Activated CD8-positive, alpha-beta memory T cell treated with anti-CD3 and anti-CD28 coated beads for 24 hours (primary cell): ENCODE measurements at regions not wholly inside any gene's neighbourhood (a gene's known extent, or its start where the extent isn't known, plus 50 kb on each side); places are given as distances from the start of the nearest gene placed in this dataset.
"Not testable (repeated sequence)": the region's sequence is repeated elsewhere in the genome, so short reads cannot be mapped to it uniquely, and the experiment has no call there.

Experiments used
- DNase-seq: peaks from one replicate; pipeline ENCODE4 v3.0.0-alpha.2; 2020

DNA sequence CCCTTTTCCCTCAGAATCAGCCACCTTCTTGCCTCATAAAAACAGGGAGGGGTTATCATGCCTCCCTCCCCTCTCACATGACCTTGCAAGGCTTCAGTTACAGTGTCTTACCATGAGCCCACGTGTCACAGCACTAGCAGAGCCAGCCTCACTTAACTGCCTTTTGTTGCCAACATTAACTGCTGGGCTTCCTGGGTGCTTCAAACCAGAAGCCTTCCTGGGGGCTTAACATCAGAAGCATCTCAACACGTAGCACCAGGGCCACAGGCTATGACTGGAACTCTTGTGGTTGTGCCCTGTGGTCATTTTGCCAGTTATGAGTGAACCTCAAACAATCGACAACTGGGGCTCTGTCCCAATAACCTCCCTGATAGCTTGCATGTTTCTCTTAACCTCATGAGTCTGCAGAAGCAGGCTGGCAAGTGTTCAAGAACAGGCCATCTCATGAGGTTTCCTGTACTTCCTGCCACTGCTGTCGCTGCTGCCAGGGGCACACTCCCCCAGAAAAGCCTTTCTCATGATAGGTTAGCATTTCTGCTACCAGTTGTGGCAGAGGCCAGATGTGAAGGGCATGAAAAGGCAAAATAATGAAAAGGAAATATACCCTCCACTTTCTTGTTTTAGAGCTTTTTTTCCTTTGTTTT is 132.2 kb downstream of the GLUL start:
- peak; percentile 75 for DNase-seq

- no peak for DNase-seq
These were observed 134.1 kb downstream of the GLUL start for GRCh38 chr1:182257369-182258063.

- no peak for DNase-seq
These were observed 134.7 kb downstream of the GLUL start for GRCh38 chr1:182256931-182257330.

- DNase-seq = no peak
These were observed 136.1 kb downstream of the GLUL start for GRCh38 chr1:182255494-182255893.

- no peak for DNase-seq
These were observed 138.2 kb downstream of the GLUL start for GRCh38 chr1:182253319-182253860.

- no peak for DNase-seq
These were observed 140.0 kb downstream of the GLUL start for GRCh38 chr1:182251561-182251960.

DNA sequence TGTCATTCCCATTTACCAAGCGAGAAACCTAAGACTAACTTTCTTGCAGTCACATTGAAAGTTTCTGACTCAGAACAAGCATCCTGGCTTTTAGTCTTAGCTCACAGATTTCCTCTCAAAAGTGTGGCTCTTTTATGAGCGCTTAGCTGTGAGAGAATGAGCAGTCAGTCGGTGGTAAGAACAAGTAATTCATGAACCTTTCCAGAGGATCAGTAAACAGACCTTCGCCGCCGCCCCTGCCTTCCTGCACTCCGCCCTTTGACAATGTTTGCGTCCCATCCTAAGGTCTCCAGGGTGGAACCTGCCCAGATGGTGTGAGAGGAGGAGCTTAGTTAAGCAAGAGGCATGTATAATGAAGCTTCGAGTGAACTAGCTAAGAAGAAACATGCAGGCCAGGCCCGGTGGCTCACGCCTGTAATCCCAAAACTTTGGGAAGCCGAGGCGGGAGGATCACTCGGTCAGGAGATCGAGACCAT is 142.4 kb downstream of the GLUL start:
- DNase-seq = no peak

DNA sequence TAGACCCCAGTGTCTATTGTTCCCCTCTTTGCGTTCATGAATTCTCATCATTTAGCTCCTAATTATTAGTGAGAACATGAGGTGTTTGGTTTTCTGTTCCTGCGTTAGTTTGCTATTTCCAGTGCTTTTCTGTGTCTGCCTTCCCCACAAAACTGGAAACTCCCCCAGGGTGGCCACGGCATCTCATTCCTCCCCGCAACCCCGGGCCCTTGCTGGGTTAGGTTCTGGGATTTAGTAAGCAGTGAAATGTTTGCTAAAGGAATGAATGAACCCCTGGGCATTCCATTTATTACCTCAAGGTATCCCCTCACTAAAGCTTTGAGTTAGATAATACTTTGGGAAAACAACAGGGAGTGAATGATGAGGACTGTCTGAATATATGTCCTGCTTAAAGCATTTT is 142.9 kb downstream of the GLUL start:
- DNase-seq = no peak

DNA sequence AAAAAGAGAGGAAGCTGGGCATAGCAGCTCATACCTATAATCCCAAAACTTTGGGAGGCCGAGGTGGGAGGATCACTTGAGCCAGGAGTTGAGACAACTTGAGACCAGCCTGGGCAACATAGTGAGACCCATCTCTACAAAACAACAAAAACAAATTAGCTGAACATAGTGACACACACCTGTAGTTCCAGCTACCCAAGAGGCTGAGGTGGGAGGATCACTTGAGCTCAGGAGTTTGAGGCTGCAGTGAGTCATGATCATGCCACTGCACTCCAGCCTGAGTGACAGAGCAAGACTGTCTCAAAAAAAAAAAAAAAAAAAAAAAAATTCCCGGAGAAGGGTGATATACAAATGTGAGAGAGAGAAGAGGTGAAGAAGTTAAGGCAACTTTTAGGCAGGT is 143.8 kb downstream of the GLUL start:
- DNase-seq = not testable (repeated sequence)

GRCh38 chr1:182246783-182247182 is 144.8 kb downstream of the GLUL start:
- no peak for DNase-seq

DNA sequence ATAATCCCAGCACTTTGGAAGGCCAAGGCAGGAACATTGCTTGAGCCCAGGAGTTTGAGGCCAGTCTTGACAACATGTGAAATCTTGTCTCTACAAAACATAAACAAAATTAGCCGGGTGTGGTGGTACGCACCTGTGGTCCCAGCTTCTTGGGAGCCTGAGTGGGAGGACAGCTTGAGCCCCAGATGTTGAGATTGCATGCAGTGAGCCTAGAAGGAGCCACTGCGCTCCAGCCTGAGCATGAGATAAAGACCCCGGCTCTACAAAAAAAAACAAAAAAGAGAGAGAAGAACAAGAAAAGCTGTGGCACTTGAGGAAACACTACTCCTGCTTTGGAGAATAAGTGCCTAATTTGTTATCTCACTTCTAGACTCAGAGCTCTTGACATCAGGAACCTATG is 146.6 kb downstream of the GLUL start:
- no peak for DNase-seq

GRCh38 chr1:182244451-182244850 is 147.1 kb downstream of the GLUL start:
- no peak for DNase-seq

DNA sequence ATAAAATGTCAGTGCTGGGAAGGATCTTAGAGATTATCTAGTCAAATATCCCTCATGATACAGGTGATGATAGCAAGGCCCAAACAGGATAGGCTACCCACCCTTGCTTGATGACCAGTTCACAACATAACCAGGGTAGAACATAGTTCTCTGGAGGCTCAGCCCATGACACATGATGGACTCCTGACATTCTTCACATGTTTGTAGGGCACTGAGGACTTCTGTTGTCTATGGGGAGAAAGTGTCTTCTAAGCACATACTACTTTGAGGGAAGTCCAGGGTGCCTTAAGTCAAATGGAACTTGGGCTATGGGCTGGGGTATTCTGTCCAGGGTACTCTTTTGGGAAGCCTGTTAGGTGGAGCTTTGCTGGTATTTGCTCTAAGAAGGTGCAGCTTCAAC is 148.9 kb downstream of the GLUL start:
- no peak for DNase-seq

DNA sequence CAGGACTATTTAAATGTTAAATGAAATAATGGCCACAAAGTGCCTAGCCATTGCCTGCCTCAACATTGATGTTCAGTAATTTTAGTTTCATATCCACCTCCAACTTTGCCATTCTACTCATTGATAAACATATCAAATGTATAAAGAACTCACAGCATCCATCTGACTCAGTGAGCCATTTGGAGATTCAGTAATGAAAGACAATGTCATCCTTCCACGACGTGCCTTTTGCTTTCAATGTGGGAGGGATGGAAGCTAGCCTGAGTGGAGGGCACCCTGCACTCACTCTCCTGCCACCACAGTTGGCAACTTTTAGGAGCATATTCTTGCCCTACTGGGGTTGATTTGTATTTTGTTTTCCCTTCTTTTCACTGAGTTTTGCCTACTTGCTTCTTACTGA is 151.5 kb downstream of the GLUL start:
- no peak for DNase-seq

- no peak for DNase-seq
These were observed 153.2 kb downstream of the GLUL start for GRCh38 chr1:182238421-182238820.

GRCh38 chr1:182237329-182237728 is 154.3 kb downstream of the GLUL start:
- DNase-seq = no peak

- DNase-seq = no peak
These were observed 154.9 kb downstream of the GLUL start for GRCh38 chr1:182236651-182237077.

DNA sequence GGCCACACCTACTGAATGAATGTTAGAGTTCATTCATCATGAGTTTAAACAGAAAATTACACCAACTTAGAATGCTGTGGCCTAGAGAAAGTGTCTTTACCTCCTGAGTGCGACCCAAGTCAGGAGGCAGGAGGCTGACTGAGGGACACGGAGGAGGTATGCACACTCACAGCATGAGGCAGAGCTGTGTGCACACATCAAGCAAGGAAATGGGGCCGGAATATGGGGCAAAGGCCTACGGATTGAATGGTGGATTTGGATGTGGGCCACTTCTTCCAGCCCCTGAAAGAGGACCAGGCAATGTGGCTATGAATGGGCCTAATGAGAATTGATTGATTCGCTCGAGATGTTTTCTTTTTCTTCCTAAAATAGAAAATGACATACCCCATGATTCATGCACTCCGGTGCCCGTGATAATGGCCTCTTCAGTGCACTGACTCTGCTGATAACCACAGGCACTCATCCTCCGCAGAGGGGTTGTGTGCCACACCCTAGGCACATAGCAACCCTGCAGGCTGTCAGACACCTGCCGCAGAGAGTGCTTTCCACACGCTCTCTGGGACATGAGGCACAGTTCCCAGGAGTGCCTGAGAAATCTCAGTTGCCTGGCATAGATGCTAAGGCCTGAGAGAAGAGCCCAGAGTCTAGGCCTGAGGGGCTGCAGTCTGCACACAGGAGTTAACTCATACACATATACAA is 155.5 kb downstream of the GLUL start:
- no peak for DNase-seq

- DNase-seq = no peak
These were observed 156.0 kb downstream of the GLUL start for GRCh38 chr1:182235604-182235951.

- no peak for DNase-seq
These were observed 161.6 kb downstream of the GLUL start for GRCh38 chr1:182229921-182230491.

GRCh38 chr1:182229451-182229850 is 162.1 kb downstream of the GLUL start:
- no peak for DNase-seq

- no peak for DNase-seq
These were observed 163.6 kb downstream of the GLUL start for GRCh38 chr1:182227864-182228547.

DNA sequence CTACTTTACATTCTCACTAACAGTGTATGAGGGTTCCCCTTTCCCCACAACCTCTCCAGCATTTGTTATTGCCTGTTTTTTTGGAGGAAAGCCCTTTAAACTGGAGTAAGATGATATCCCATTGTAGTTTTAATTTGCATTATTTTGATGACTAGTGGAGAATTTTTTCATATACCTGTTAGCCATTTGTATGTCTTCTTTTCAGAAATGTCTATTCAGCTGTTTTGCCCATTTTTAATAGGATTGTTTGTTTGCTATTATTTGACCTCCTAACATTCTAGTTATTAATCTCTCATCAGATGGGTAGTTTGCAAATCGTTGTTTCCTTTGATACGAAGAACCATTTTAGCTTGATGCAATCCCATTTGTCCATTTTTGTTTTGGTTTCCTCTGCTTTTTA is 165.0 kb downstream of the GLUL start:
- DNase-seq = no peak
